ENCODE measurements at regions not wholly inside any gene's neighbourhood (a gene's known extent, or its start where the extent isn't known, plus 50 kb on each side); places are given as distances from the start of the nearest gene placed in this dataset.
"Not testable (repeated sequence)": the region's sequence is repeated elsewhere in the genome, so short reads cannot be mapped to it uniquely, and the experiment has no call there.

DNA sequence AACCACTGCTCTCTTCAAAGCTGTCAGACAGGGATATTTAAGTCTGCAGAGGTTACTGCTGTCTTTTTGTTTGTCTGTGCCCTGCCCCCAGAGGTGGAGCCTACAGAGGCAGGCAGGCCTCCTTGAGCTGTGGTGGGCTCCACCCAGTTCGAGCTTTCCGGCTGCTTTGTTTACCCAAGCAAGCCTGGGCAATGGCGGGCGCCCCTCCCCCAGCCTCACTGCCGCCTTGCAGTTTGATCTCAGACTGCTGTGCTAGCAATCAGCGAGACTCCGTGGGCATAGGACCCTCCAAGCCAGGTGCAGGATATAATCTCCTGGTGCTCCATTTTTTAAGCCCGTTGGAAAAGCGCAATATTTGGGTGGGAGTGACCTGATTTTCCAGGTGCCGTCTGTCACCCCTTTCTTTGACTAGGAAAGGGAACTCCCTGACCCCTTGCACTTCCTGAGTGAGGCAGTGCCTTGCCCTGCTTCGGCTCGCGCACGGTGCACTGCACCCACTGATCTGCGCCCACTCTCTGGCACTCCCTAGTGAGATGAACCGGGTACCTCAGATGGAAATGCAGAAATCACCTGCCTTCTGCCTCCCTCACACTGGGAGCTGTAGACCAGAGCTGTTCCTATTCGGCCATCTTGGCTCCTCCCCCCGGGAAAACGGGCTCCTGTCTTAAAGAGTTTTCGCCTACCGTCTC is 758.3 kb upstream of the NXPH2 start:
- TF ChIP-seq, protein P1, sequence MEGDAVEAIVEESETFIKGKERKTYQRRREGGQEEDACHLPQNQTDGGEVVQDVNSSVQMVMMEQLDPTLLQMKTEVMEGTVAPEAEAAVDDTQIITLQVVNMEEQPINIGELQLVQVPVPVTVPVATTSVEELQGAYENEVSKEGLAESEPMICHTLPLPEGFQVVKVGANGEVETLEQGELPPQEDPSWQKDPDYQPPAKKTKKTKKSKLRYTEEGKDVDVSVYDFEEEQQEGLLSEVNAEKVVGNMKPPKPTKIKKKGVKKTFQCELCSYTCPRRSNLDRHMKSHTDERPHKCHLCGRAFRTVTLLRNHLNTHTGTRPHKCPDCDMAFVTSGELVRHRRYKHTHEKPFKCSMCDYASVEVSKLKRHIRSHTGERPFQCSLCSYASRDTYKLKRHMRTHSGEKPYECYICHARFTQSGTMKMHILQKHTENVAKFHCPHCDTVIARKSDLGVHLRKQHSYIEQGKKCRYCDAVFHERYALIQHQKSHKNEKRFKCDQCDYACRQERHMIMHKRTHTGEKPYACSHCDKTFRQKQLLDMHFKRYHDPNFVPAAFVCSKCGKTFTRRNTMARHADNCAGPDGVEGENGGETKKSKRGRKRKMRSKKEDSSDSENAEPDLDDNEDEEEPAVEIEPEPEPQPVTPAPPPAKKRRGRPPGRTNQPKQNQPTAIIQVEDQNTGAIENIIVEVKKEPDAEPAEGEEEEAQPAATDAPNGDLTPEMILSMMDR (IDR thresholded peaks at IDR 0.05; ENCODE audit: low read length), result not testable (repeated sequence)
- TF ChIP-seq EZH2 (IDR thresholded peaks at IDR 0.05; ENCODE audit: borderline replicate concordance, low read length), result not testable (repeated sequence)

Measured in OCI-LY1 (cell line).